ENCODE measurements at regions not wholly inside any gene's neighbourhood (a gene's known extent, or its start where the extent isn't known, plus 50 kb on each side); places are given as distances from the start of the nearest gene placed in this dataset.
"Not testable (repeated sequence)": the region's sequence is repeated elsewhere in the genome, so short reads cannot be mapped to it uniquely, and the experiment has no call there.

- DNase-seq (ENCODE audit: low read depth, low spot score) = no peak
Measured at GRCh38 chr12:25866586-25867378, 91.7 kb upstream of the RASSF8 start.

- DNase-seq (ENCODE audit: low read depth, low spot score) = no peak
Measured at GRCh38 chr12:25868193-25868592, 90.3 kb upstream of the RASSF8 start.

- DNase-seq (ENCODE audit: low read depth, low spot score) = no peak
Measured at GRCh38 chr12:25872137-25872536, 86.3 kb upstream of the RASSF8 start.

DNA sequence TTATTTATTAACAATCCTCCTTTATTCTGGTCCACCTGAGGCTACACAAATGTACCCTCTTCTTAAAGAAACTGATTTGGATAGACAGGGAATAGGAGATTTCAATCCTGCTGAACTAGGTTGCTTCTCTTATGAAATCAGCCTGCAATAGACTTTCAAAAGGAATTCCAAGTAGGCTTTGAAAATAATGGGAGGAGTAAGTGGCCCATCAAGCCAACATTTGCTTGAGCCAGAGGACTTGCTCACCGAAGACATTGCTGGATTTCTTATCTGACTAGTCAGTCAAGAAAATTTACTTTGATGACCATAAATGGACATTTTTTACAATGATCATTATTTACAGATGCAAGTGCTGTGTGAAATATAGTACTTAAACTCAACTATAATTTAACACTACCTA is 82.8 kb upstream of the RASSF8 start:
- DNase-seq (ENCODE audit: low read depth, low spot score) = no peak

GRCh38 chr12:25876383-25877045 is 82.0 kb upstream of the RASSF8 start:
- no peak for DNase-seq (ENCODE audit: low read depth, low spot score)

GRCh38 chr12:25877446-25877845 is 81.0 kb upstream of the RASSF8 start:
- no peak for DNase-seq (ENCODE audit: low read depth, low spot score)

- no peak for DNase-seq (ENCODE audit: low read depth, low spot score)
Measured at GRCh38 chr12:25882266-25882665, 76.2 kb upstream of the RASSF8 start.

DNA sequence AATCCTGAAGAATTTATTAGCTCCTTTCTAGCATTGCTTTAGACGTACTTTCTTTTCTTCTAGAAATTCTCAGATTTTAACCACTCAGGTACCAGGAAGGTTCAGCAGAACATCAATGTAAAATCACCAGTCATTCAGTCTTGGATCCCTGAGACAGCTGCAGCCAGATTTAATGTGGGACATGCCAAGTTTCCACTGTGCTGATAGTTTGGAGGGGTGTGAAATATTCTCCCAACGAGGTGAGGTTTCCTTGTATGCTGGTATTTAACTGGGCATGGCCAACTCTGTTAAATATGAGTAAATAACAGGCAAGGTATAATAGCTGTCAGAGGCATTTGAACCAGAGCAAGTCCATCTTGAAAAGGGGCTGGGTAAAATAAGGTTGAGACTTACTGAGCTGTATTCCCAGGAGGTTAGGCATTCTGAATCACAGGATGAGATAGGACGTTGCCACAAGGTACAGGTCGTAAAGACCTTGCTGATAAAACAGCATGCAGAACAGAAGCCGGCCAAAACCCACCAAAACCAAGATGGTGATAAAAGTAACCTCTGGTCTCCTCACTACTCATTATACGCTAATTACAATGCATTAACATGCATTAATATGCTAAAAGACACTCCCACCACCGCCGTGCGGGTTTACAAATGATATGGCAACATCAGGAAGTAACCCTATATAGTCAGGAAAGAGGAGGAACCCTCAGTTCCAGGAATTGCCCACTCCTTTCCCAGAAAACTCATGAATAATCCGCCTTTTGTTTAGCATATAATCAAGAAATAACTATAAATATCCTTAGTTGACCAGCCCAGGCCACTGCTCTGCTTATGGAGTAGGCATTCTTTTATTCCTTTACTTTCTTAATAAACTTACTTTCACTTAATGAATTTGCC is 75.2 kb upstream of the RASSF8 start:
- no peak for DNase-seq (ENCODE audit: low read depth, low spot score)

DNA sequence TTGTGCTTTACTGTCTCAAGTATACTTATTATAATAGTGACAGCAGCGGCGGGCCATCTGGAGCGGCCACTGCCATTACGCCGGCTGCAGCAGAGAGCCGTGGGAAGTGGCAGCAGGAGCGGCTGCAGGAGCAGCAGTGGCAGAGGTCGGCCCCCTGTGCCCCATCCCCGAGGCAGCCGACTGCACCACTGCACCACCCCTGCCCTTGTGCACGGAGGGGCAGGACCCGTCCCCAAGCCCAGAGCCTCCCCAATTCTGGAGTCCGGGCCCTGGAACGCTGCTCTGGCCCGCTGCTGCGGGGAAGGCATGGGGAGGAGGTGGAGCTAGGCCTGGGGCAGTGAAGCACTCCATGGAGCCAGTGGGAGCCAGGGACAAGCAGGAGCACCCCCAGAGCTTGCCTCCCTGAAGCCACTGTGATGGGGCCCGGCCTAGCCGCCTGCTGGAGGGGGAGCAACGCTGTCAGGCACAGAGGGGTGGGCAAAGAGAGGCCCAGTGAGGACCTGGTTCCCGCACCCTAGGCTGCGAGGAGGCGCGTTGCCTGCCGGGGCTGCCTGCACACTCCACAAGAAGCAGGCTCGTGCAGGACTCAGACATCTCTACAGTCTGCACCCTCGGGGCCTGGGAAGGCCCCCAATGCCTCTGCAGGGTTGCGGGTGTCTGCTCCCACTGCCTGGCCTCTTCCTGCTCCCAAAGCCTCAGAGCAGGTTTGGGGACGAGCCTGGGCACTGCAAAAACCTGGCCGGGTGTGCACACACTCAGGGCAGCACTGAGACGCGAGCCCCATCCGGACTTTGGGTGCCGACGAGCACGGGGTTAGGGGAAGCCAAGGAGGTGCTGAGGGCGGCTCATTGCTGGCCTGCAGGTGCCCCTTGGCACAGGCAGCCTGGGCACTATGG is 74.2 kb upstream of the RASSF8 start:
- DNase-seq (ENCODE audit: low read depth, low spot score) = no peak

- DNase-seq (ENCODE audit: low read depth, low spot score) = no peak
Measured at GRCh38 chr12:25884920-25885234, 73.6 kb upstream of the RASSF8 start.

DNA sequence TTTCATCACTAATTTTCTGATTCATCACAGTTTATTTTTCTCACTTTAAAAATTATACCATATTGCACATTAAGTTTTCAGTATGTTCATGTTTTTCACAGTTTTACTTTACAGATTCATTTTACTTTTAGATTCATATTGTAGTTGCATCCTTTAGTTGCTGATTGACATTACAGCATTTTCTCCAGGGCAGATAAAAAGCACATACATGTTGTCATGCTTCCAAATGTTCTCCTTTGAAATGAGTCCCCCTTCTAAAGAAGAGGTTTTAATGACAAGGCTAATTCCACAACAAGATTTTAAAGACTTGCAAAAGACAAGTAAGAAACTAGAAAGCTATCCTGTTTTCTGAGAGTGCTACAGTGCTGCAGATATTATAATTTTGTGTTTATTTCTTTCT is 72.1 kb upstream of the RASSF8 start:
- no peak for DNase-seq (ENCODE audit: low read depth, low spot score)

- no peak for DNase-seq (ENCODE audit: low read depth, low spot score)
Measured at GRCh38 chr12:25887367-25887766, 71.1 kb upstream of the RASSF8 start.

DNA sequence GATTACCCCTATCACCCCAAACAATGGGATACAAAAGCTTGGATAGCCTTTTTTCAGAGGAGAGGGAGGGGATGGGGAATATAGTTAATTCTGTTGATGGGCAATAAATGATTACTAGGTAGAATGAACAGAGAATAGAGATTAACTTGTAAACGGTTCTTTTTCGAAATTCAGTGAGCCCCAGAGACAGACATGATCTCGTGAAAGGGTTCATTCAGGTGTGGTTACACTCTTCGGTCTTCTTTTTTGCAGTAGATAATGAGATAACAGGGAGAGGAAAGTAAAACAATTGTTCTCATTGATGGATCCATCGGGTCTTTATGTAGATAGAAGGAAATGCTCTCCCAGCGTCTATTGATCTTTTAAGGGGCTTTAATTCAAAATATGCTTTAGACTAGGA is 69.3 kb upstream of the RASSF8 start:
- no peak for DNase-seq (ENCODE audit: low read depth, low spot score)

GRCh38 chr12:25891095-25891494 is 67.4 kb upstream of the RASSF8 start:
- not testable (repeated sequence) for DNase-seq (ENCODE audit: low read depth, low spot score)

DNA sequence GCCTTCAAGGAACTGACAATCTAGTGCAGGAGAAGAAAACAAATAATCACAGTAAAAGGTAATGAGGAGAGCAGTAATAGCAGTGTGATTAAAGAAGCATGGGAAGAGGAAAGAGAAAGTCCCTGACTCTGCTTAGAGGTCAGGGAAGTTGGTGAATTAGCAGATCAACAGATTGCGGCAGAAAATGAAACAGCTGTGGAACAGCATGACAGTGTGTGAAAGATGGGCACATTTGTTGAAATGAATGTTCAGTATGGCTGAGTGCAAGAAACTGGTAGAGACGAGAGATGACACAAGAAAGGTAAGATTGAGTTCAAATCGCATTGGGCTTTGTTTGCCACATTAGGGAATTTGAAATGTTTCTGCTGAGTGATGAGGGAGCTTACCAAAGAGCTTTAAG is 63.7 kb upstream of the RASSF8 start:
- DNase-seq (ENCODE audit: low read depth, low spot score) = no peak

DNA sequence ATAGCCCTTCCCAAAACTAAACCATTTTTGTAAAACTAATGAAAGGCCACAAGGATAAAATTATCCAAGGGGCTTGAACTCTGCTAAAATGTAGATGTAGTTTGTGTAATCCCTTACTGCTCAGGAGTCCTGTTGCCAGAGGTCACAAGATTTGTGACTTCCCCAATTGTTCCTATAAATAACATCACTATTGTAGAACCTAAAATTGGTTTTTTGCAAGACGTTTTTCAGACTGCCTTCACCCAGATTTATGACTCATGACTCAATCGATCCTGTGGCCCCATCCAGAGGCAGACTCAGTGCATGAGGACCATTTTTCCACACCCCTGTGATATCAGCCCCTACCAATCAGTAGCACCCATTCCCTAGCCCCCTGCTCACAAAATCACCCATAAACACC is 61.5 kb upstream of the RASSF8 start:
- DNase-seq (ENCODE audit: low read depth, low spot score) = no peak

GRCh38 chr12:25903603-25904245 is 54.8 kb upstream of the RASSF8 start:
- no peak for DNase-seq (ENCODE audit: low read depth, low spot score)

GRCh38 chr12:25904442-25904841 is 54.0 kb upstream of the RASSF8 start:
- DNase-seq (ENCODE audit: low read depth, low spot score) = no peak

GRCh38 chr12:25906651-25907340 is 51.7 kb upstream of the RASSF8 start:
- no peak for DNase-seq (ENCODE audit: low read depth, low spot score)

Measured in brain pericyte (primary cell).